Fibroblast of pulmonary artery (primary cell): ENCODE measurements at regions not wholly inside any gene's neighbourhood (a gene's known extent, or its start where the extent isn't known, plus 50 kb on each side); places are given as distances from the start of the nearest gene placed in this dataset.
A peak's percentile ranks its signal among the peaks of the same experiment; 100 is the strongest.

Experiments
- DNase-seq: peaks from one replicate; pipeline ENCODE4 v3.0.0-alpha.2; 2010; ENCODE audit warnings: low read depth
- H3K4me3 ChIP-seq: replicated peaks from 2 replicates; pipeline ENCODE4 v1.5.1; 2011; ENCODE audit warnings: low read depth, mild to moderate bottlenecking, control low read depth, low read length, moderate library complexity
- TF ChIP-seq, protein P1 (sequence below): IDR thresholded peaks from 2 replicates; pipeline ENCODE4 v1.5.1; 2011; ENCODE audit warnings: mild to moderate bottlenecking, control low read depth, low read length, inconsistent platforms; ENCODE audit errors: missing control alignments

DNA sequence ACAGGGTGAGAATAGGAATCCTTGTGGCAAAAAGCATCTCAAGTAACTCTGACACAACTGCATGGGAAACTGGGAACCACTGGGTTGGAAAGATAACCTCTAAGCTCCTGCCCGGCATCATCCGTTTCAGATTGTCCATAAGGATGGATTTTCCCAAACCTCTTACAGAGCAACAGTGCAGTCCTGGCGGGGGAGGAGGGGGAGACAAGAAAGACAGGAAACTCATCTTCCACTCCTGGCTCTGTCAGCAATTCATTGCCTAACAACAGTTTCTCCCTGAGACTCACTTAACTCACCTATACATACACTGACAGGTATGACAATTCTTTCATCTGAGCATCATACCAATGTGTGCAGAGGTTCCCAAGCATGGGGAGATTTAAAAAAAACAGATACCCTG lies 279.0 kb downstream of the RPLP1 start:
- TF ChIP-seq, protein P1, sequence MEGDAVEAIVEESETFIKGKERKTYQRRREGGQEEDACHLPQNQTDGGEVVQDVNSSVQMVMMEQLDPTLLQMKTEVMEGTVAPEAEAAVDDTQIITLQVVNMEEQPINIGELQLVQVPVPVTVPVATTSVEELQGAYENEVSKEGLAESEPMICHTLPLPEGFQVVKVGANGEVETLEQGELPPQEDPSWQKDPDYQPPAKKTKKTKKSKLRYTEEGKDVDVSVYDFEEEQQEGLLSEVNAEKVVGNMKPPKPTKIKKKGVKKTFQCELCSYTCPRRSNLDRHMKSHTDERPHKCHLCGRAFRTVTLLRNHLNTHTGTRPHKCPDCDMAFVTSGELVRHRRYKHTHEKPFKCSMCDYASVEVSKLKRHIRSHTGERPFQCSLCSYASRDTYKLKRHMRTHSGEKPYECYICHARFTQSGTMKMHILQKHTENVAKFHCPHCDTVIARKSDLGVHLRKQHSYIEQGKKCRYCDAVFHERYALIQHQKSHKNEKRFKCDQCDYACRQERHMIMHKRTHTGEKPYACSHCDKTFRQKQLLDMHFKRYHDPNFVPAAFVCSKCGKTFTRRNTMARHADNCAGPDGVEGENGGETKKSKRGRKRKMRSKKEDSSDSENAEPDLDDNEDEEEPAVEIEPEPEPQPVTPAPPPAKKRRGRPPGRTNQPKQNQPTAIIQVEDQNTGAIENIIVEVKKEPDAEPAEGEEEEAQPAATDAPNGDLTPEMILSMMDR = no peak
- no peak for DNase-seq
- no peak overlapping the region for H3K4me3 ChIP-seq

DNA sequence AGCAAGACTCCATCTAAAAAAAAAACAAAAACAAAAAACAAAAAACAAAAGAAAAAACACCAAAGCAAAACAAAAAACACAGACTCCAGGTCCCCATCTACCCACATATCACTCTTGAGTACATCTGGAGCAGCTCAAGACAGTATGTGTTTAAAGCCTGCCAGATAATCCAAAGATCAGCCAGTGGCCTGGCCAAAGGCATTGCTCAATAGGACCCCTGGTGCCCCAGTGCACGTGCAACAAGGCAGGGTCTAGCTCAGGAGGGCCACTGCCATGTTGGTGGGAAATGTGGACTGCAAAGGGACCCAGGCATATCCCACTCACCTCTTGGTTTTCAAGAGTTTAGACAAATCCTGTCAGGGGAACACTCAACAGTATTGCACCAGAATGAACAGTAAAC lies 279.5 kb downstream of the RPLP1 start:
- DNase-seq = no peak
- TF ChIP-seq, protein P1 = no peak
- no peak overlapping the region for H3K4me3 ChIP-seq

DNA sequence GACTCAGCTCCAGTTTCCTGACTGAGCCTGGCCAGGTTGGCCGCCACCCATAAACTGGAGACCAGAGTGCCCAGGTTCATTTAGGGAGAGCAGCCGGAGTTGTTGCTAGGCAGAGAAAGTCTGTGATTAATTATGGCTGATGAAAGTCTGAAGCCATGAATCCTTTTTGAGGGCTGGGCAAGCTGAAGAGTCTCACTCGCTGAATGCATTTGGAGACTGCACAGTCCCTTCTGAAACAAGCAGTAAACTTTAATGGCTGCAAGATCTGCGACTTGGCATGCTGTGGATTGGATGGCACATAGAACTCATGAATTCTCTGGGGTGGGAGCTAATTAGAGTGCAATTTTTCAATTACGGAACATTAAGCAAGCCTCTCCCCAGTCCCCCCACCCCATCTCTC lies 282.1 kb downstream of the RPLP1 start:
- H3K4me3 ChIP-seq = no peak overlapping the region
- DNase-seq = no peak
- TF ChIP-seq, protein P1 = no peak

DNA sequence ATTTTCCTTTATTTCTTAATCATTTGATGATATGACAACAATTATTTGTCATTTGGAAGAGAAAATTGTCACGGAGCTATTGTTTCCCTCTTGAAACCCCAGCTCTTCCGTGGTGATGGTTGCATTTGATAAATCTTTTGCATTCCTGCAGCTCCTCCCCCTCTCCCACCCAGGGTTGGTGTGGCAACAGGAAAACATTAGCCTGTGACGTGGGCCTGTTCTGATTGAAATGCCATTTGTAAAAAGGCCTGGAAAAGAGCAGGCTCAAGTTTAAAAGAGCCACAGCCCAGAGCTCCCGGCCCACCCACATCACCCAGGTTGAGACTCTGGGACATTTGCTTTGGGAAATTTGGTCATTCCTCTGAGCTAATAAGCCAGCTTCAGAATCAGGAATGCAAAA lies 282.5 kb downstream of the RPLP1 start:
- H3K4me3 ChIP-seq = no peak overlapping the region
- DNase-seq = peak; percentile 85
- TF ChIP-seq, protein P1 = no peak

DNA sequence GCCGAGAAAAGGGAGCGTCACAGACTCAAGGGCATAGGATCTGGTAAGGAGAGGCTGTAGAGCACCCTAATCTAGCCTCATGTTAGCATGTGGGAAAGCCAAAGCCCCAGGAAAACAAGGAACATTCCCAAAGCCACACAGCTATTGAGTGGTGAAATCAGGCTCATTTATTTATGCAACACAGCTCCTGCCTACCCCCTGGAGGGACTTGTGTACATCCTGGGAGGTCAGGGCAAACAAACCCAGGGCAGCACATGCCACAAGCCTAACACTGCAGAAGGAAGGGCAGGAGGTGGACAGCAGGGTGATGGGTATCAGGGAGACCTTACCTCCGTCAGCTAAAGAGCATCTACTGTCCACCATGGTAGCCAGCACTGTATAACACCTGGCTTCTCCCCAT lies 283.5 kb downstream of the RPLP1 start:
- no peak overlapping the region for H3K4me3 ChIP-seq
- DNase-seq = no peak
- TF ChIP-seq, protein P1 = no peak

DNA sequence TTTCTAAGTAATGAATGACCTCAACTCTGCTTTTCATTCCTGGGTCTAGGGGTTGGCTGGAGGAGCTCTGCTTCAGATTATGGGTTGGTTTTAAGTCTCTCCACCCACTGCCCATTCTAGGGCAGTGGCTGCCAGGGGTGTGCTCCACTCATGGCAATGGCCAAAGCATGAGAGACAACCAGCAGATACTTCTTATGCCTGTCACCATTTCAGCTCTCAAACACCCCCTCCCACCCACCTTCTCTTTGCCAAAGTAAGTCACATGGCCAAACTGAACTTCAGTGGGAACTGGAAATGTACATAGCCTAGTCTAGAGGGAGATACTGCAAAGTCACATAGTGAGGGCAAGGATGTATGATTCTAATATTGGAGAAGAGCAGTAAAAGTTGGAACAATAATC lies 285.3 kb downstream of the RPLP1 start:
- TF ChIP-seq, protein P1 = no peak
- H3K4me3 ChIP-seq = no peak overlapping the region
- DNase-seq = no peak

DNA sequence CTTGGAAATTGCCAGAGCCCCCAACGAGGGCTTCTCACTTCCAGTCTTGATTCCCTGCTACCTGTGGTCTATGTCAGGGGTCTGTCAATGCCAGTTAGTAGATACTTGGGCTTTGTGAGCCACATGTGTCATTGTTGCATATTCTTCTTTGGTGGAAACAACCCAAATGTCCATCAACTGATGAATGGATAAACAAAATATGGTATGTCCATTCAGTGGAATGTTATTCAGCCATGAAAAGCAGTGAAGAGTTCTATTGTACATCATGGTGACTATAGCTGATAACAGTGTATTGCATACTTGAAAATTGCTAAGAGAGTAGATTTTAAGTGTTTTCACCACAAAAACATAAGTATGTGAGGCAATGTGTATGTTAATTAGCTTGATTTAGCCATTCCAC lies 288.1 kb downstream of the RPLP1 start:
- TF ChIP-seq, protein P1 = no peak

More for the DNA sequence above, 288.1 kb downstream of the RPLP1 start:
- DNase-seq = no peak
- no peak overlapping the region for H3K4me3 ChIP-seq
